OCI-LY1 (cell line): ENCODE measurements at regions not wholly inside any gene's neighbourhood (a gene's known extent, or its start where the extent isn't known, plus 50 kb on each side); places are given as distances from the start of the nearest gene placed in this dataset.

Experiments
- H2AFZ ChIP-seq: fragments of 200-600 bp; sonication (generic), shearing (Covaris generic); 2 replicates; pipeline ENCODE4 v1.6.0; 2014; ENCODE audit warnings: antibody characterized with exemption, mild to moderate bottlenecking, low read length
- H3F3A ChIP-seq: fragments of 200-600 bp; sonication (generic), shearing (Covaris generic); 2 replicates; pipeline ENCODE4 v1.6.0; 2014; ENCODE audit warnings: mild to moderate bottlenecking, antibody characterized with exemption, low read length, moderate library complexity; ENCODE audit not compliant: insufficient read depth
- H3K27ac ChIP-seq: fragments of 200-600 bp; sonication (generic); 2 replicates; pipeline ENCODE4 v1.5.1; 2014; ENCODE audit warnings: low read length, mixed run types, mild to moderate bottlenecking, low read depth; ENCODE audit not compliant: poor library complexity, severe bottlenecking
- H3K27me3 ChIP-seq: fragments of 200-600 bp; sonication (generic); 2 replicates; pipeline ENCODE4 v1.6.0; 2014; ENCODE audit warnings: antibody characterized with exemption, mild to moderate bottlenecking, low read length, moderate library complexity; ENCODE audit not compliant: insufficient read depth
- H3K36me3 ChIP-seq: fragments of 200-600 bp; sonication (generic); 2 replicates; pipeline ENCODE4 v1.6.1; 2014; ENCODE audit warnings: mild to moderate bottlenecking, antibody characterized with exemption, low read length, moderate library complexity, mixed read lengths; ENCODE audit not compliant: insufficient read depth
- H3K4me1 ChIP-seq: fragments of 200-600 bp; sonication (generic); 2 replicates; pipeline ENCODE4 v1.5.1; 2014; ENCODE audit warnings: mild to moderate bottlenecking, low read length, moderate library complexity; ENCODE audit not compliant: insufficient read depth, severe bottlenecking
- H3K4me2 ChIP-seq: fragments of 200-600 bp; sonication (generic), shearing (Covaris generic); 2 replicates; pipeline ENCODE4 v1.6.1; 2014; ENCODE audit warnings: low read length
- H3K4me3 ChIP-seq: fragments of 200-600 bp; sonication (generic); 2 replicates; pipeline ENCODE4 v1.5.1; 2014; ENCODE audit warnings: low read length, low read depth, mild to moderate bottlenecking, mixed read lengths; ENCODE audit not compliant: poor library complexity, severe bottlenecking
- H3K79me2 ChIP-seq: fragments of 200-600 bp; shearing (Covaris generic); 2 replicates; pipeline ENCODE4 v1.6.1; 2016; ENCODE audit warnings: mixed run types, low read length, mixed read lengths; ENCODE audit not compliant: insufficient read depth
- H3K9ac ChIP-seq: fragments of 200-600 bp; sonication (generic), shearing (Covaris generic); 2 replicates; pipeline ENCODE4 v1.6.1; 2014; ENCODE audit warnings: mild to moderate bottlenecking, low read length, mixed read lengths
- H3K9me2 ChIP-seq: fragments of 200-600 bp; sonication (generic), shearing (Covaris generic); 2 replicates; pipeline ENCODE4 v1.6.1; 2014; ENCODE audit warnings: low read depth, mild to moderate bottlenecking, low read length, mixed read lengths
- H3K9me3 ChIP-seq: fragments of 200-600 bp; shearing (Covaris generic); 2 replicates; pipeline ENCODE4 v1.6.1; 2014; ENCODE audit warnings: low read length, mixed read lengths
- H4K20me1 ChIP-seq: fragments of 200-600 bp; sonication (generic), shearing (Covaris generic); 2 replicates; pipeline ENCODE4 v1.6.0; 2016; ENCODE audit warnings: mild to moderate bottlenecking, low read length; ENCODE audit not compliant: insufficient read depth
- CTCF ChIP-seq: fragments of 200-600 bp; sonication (generic), shearing (Covaris generic); IDR thresholded peaks from 2 replicates; pipeline ENCODE4 v1.5.1; 2017; ENCODE audit warnings: mild to moderate bottlenecking, antibody characterized with exemption, low read length, moderate library complexity, mixed read lengths
- EZH2 ChIP-seq: fragments of 200-600 bp; sonication (generic), shearing (Covaris generic); IDR thresholded peaks from 2 replicates; pipeline ENCODE4 v1.8.0; 2017; ENCODE audit warnings: borderline replicate concordance, mixed run types, mild to moderate bottlenecking, antibody characterized with exemption, low read length, moderate library complexity, mixed read lengths

DNA sequence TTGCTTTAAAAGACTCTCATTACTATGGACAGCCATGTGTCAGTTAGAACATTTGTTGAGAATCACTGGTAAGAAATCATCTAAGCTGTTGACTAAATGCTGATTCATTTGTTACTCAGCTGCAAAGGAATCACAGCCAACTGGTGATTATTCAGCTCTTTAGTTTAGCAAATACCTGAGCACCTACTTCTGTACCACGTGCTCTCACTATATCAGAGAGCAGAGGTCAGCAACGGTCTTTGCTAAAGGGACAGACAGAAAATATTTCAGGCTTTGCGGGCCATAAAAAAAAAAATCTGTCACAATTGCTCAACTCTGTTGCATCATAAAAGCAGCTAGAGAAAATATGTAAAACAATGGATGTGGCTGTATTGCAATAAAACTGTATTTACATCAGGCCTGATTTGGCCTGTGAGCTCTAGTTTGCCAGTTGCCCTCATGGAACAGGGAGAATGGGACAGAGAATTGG lies 377.6 kb downstream of the DNAH5 start:
- Histone ChIP-seq H4K20me1 (no peaks in the 10 kb centered on the region), H3K9me3 (no peaks in the 10 kb centered on the region), H3K9ac (no peak overlapping the region), H3K27ac (no peak overlapping the region), H3K36me3 (no peaks in the 10 kb centered on the region), H3K9me2 (no peaks in the 10 kb centered on the region), H3K4me1 (no peaks in the 10 kb centered on the region), H2AFZ (no peak overlapping the region), H3K4me3 (no peak overlapping the region), H3K79me2 (no peaks in the 10 kb centered on the region), H3K4me2 (no peak overlapping the region), H3K27me3 (no peaks in the 10 kb centered on the region), H3F3A (no peaks in the 10 kb centered on the region)
- TF ChIP-seq CTCF (no peak), EZH2 (no peak)

GRCh38 chr5:13558408-13558807 lies 386.1 kb downstream of the DNAH5 start:
- Histone ChIP-seq H3K4me2 (no peak overlapping the region), H2AFZ (no peak overlapping the region), H3K79me2 (no peaks in the 10 kb centered on the region), H3F3A (no peaks in the 10 kb centered on the region), H3K9ac (no peak overlapping the region), H4K20me1 (no peaks in the 10 kb centered on the region), H3K4me3 (no peak overlapping the region), H3K27me3 (no peaks in the 10 kb centered on the region), H3K4me1 (no peaks in the 10 kb centered on the region), H3K27ac (no peak overlapping the region), H3K36me3 (no peaks in the 10 kb centered on the region), H3K9me2 (no peaks in the 10 kb centered on the region), H3K9me3 (no peaks in the 10 kb centered on the region)
- TF ChIP-seq CTCF: no peak
- TF ChIP-seq EZH2: no peak

DNA sequence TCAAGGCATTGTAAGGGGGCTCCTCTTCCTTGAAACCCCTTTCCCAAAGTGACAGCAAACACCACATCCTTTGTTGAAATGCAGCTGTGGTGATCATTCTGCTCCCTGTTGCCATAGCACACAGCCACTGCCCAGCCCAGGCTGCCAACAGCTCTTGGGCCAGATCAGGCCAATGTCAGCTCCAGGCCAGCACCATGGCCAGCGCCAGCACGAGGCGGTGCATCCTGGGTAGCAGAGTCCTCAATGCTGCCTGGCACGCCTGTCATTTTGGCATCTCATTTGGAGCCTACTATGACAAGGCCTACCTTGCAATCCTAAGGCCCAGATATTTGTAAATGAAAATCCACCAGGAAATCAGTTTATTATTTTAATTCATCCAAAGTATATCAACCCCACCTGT lies 390.6 kb downstream of the DNAH5 start:
- H3K27ac ChIP-seq: no peak overlapping the region
- H3K36me3 ChIP-seq: no peaks in the 10 kb centered on the region
- no peak overlapping the region for H3K4me3 ChIP-seq
- H2AFZ ChIP-seq: no peak overlapping the region
- TF ChIP-seq EZH2 (no peak), CTCF (no peak)
- no peaks in the 10 kb centered on the region for H4K20me1 ChIP-seq
- H3K9me2 ChIP-seq: no peaks in the 10 kb centered on the region
- H3K9me3 ChIP-seq: no peaks in the 10 kb centered on the region
- no peak overlapping the region for H3K9ac ChIP-seq
- H3K79me2 ChIP-seq: no peaks in the 10 kb centered on the region
- no peaks in the 10 kb centered on the region for H3F3A ChIP-seq
- H3K4me1 ChIP-seq: no peaks in the 10 kb centered on the region
- H3K27me3 ChIP-seq: no peaks in the 10 kb centered on the region
- H3K4me2 ChIP-seq: no peak overlapping the region
